IMR-90 (cell line): ENCODE measurements at regions not wholly inside any gene's neighbourhood (a gene's known extent, or its start where the extent isn't known, plus 50 kb on each side); places are given as distances from the start of the nearest gene placed in this dataset.

Source experiments
- ATAC-seq: fragments of 200-7000 bp; cut with Tn5 transposase; 2 replicates; pipeline ENCODE4 v1.9.1; 2020; ENCODE audit warnings: low read depth, mild to moderate bottlenecking, moderate library complexity
- BruUV-seq: library from RNA; stranded (reverse); fragments of 400-500 nt; replicated peaks from 2 replicates; lab custom pipeline; 2021; lab: Mats Ljungman, UMichigan
- CTCF ChIA-PET: fragments of 300-600 bp; formaldehyde crosslinking; extraction: SDS; loops from one replicate; lab custom pipeline; 2021; ENCODE audit warnings: antibody characterized with exemption; lab: Yijun Ruan, JAX
- POLR2A ChIA-PET: fragments of 300-600 bp; sonication (Branson Sonifier 250); formaldehyde crosslinking; loops from one replicate; lab custom pipeline; 2022; ENCODE audit warnings: antibody characterized with exemption; ENCODE audit not compliant: unreplicated experiment; lab: Charles Lee
- DNase-seq: peaks from one replicate; pipeline ENCODE4 v3.0.0; 2013
- H2AFZ ChIP-seq: replicated peaks from 2 replicates; pipeline ENCODE3; 2013; ENCODE audit warnings: low read length, mild to moderate bottlenecking; ENCODE audit not compliant: poor library complexity
- H2AK5ac ChIP-seq: 2 replicates; pipeline ENCODE4 v1.6.1; 2013; ENCODE audit warnings: low read depth, low read length, inconsistent platforms
- H2AK9ac ChIP-seq: replicated peaks from 2 replicates; pipeline ENCODE3; 2013; ENCODE audit warnings: mild to moderate bottlenecking, low read depth, low read length, moderate library complexity; ENCODE audit not compliant: poor library complexity
- H2BK120ac ChIP-seq: 2 replicates; pipeline ENCODE4 v1.6.1; 2013; ENCODE audit warnings: low read depth, low read length, inconsistent platforms
- H2BK15ac ChIP-seq: 3 replicates; pipeline ENCODE4 v1.6.1; 2013; ENCODE audit warnings: low read depth, low read length, inconsistent platforms
- H2BK20ac ChIP-seq: 2 replicates; pipeline ENCODE4 v1.6.1; 2013; ENCODE audit warnings: low read depth, mild to moderate bottlenecking, inconsistent platforms, low read length, moderate library complexity
- H2BK5ac ChIP-seq: 2 replicates; pipeline ENCODE4 v1.6.1; 2013; ENCODE audit warnings: mild to moderate bottlenecking, low read depth, low read length, inconsistent platforms; ENCODE audit not compliant: poor library complexity, severe bottlenecking
- H3K14ac ChIP-seq: replicated peaks from 2 replicates; pipeline ENCODE4 v1.6.1; 2013; ENCODE audit warnings: low read depth, low read length, inconsistent platforms
- H3K18ac ChIP-seq: 2 replicates; pipeline ENCODE4 v1.6.1; 2013; ENCODE audit warnings: low read depth, low read length, control low read depth
- H3K23ac ChIP-seq: 2 replicates; pipeline ENCODE4 v1.6.1; 2013; ENCODE audit warnings: low read depth, low read length, inconsistent platforms
- H3K27ac ChIP-seq: 2 replicates; pipeline ENCODE4 v1.5.1; 2013; ENCODE audit warnings: mild to moderate bottlenecking, control low read depth, low read length; ENCODE audit not compliant: insufficient read depth
- H3K27me3 ChIP-seq: 2 replicates; pipeline ENCODE4 v1.6.1; 2013; ENCODE audit warnings: low read length; ENCODE audit not compliant: control insufficient read depth, insufficient read depth
- H3K36me3 ChIP-seq: 2 replicates; pipeline ENCODE4 v1.6.1; 2013; ENCODE audit warnings: low read length, mixed read lengths; ENCODE audit not compliant: control insufficient read depth, insufficient read depth
- H3K4ac ChIP-seq: 2 replicates; pipeline ENCODE4 v1.6.1; 2013; ENCODE audit warnings: low read depth, low read length, inconsistent platforms
- H3K4me1 ChIP-seq: 2 replicates; pipeline ENCODE4 v1.6.1; 2013; ENCODE audit warnings: low read length, mixed read lengths; ENCODE audit not compliant: control insufficient read depth, insufficient read depth
- H3K4me2 ChIP-seq: 2 replicates; pipeline ENCODE4 v1.6.1; 2013; ENCODE audit warnings: low read depth, mild to moderate bottlenecking, control low read depth, low read length, moderate library complexity
- H3K4me3 ChIP-seq: 2 replicates; pipeline ENCODE4 v1.5.1; 2013; ENCODE audit warnings: low read depth, mild to moderate bottlenecking, control low read depth, low read length, moderate library complexity; ENCODE audit not compliant: insufficient read depth
- H3K56ac ChIP-seq: 2 replicates; pipeline ENCODE4 v1.6.1; 2013; ENCODE audit warnings: low read length, inconsistent platforms; ENCODE audit not compliant: insufficient read depth; ENCODE audit errors: extremely low read depth
- H3K79me1 ChIP-seq, 2 experiments: 2 replicates each; pipeline ENCODE4 v1.6.1; 2013; ENCODE audit warnings: low read length in 2 of 2, inconsistent platforms in 1 of 2, low read depth in 1 of 2
- H3K9ac ChIP-seq: 2 replicates; pipeline ENCODE4 v1.6.1; 2013; ENCODE audit warnings: low read depth, low read length, control low read depth
- H3K9me1 ChIP-seq: 2 replicates; pipeline ENCODE4 v1.6.1; 2013; ENCODE audit warnings: low read length, inconsistent platforms; ENCODE audit not compliant: insufficient read depth
- H3K9me3 ChIP-seq: 2 replicates; pipeline ENCODE4 v1.6.1; 2013; ENCODE audit warnings: low read length; ENCODE audit not compliant: control insufficient read depth, insufficient read depth
- H4K20me1 ChIP-seq: 2 replicates; pipeline ENCODE4 v1.6.1; 2013; ENCODE audit warnings: low read length, inconsistent platforms; ENCODE audit not compliant: insufficient read depth
- H4K5ac ChIP-seq: 2 replicates; pipeline ENCODE4 v1.6.1; 2013; ENCODE audit warnings: mild to moderate bottlenecking, low read depth, low read length, control low read depth
- H4K8ac ChIP-seq, 2 experiments: 2 replicates each; pipeline ENCODE4 v1.6.1; 2013; ENCODE audit warnings: low read depth in 2 of 2, low read length in 2 of 2, control low read depth in 1 of 2, inconsistent platforms in 1 of 2
- H4K91ac ChIP-seq: 2 replicates; pipeline ENCODE4 v1.6.1; 2013; ENCODE audit warnings: low read depth, low read length, inconsistent platforms; ENCODE audit not compliant: insufficient read depth
- BHLHE40 ChIP-seq: fragments of 150-350 bp; IDR thresholded peaks from 2 replicates; pipeline ENCODE4 v1.6.1; 2016; ENCODE audit warnings: mild to moderate bottlenecking, low read depth, low read length
- CEBPB ChIP-seq: IDR thresholded peaks from 2 replicates; pipeline ENCODE4 v1.6.1; 2012; ENCODE audit warnings: low read depth, low read length, improper control_type of control experiment
- FOS ChIP-seq: fragments of 150-350 bp; IDR thresholded peaks from 2 replicates; pipeline ENCODE4 v1.6.1; 2016; ENCODE audit warnings: low read depth, low read length
- MAFK ChIP-seq: IDR thresholded peaks from 2 replicates; pipeline ENCODE4 v1.6.1; 2012; ENCODE audit warnings: low read depth, low read length, improper control_type of control experiment
- MAZ ChIP-seq: IDR thresholded peaks from 2 replicates; pipeline ENCODE4 v1.6.1; 2012; ENCODE audit warnings: low read depth, mild to moderate bottlenecking, low read length, improper control_type of control experiment, moderate library complexity, borderline replicate concordance
- MXI1 ChIP-seq: IDR thresholded peaks from 2 replicates; pipeline ENCODE4 v1.6.1; 2012; ENCODE audit warnings: low read depth, mild to moderate bottlenecking, low read length, moderate library complexity, borderline replicate concordance
- NFE2L2 ChIP-seq: fragments of 150-350 bp; IDR thresholded peaks from 2 replicates; pipeline ENCODE4 v1.6.1; 2016; ENCODE audit warnings: low read depth, mild to moderate bottlenecking, low read length
- POLR2A ChIP-seq: IDR thresholded peaks from 2 replicates; pipeline ENCODE4 v1.6.1; 2012; ENCODE audit warnings: mild to moderate bottlenecking, low read depth, low read length
- RAD21 ChIP-seq: IDR thresholded peaks from 2 replicates; pipeline ENCODE4 v1.6.1; 2012; ENCODE audit warnings: low read length, improper control_type of control experiment
- RFX5 ChIP-seq: IDR thresholded peaks from 2 replicates; pipeline ENCODE4 v1.8.0; 2012; ENCODE audit warnings: low read depth, mild to moderate bottlenecking, low read length, moderate library complexity
- SMC3 ChIP-seq: fragments of 150-350 bp; IDR thresholded peaks from 2 replicates; pipeline ENCODE4 v1.6.1; 2016; ENCODE audit warnings: low read depth, mild to moderate bottlenecking, antibody characterized with exemption, low read length, moderate library complexity
- WGBS, 2 experiments: methylation state at CpG; one replicate each; pipeline versions ENCODE4 v1.1.5 to v1.1.7; 2013; ENCODE audit warnings: missing lambda C conversion rate in 2 of 2; ENCODE audit not compliant: insufficient read length in 1 of 2; ENCODE audit errors: extremely low coverage in 2 of 2; 5-methylcytosine and 5-hydroxymethylcytosine counted together
- dilution Hi-C: fragments of 300-500 bp; cut with HindIII; formaldehyde crosslinking; loops from one replicate; pipeline ENCODE4 v1.14.3; 2018; ENCODE audit warnings: low sequenced_read_pairs; ENCODE audit not compliant: unreplicated experiment
- in situ Hi-C: fragments of 300-500 bp; cut with MboI; formaldehyde crosslinking; loops from 3 replicates; pipeline ENCODE4 v1.14.3; 2019; ENCODE audit warnings: low sequenced_read_pairs, inconsistent platforms, mixed read lengths
- intact Hi-C: fragments of 100-400 bp; cut with micrococcal nuclease; formaldehyde crosslinking; loops from 2 replicates; pipeline ENCODE4 v1.10.0; 2022
- TF ChIP-seq, protein P1 (sequence below): fragments of 150-350 bp; IDR thresholded peaks from 2 replicates; pipeline ENCODE4 v1.6.1; 2017; ENCODE audit warnings: mild to moderate bottlenecking, antibody characterized with exemption, low read length, low read depth
- TF ChIP-seq, protein P2 (sequence below): conservative IDR thresholded peaks from 2 replicates; pipeline ENCODE4 v1.5.1; 2012; ENCODE audit warnings: mild to moderate bottlenecking, low read depth, low read length, improper control_type of control experiment

GRCh38 chr2:198776616-198777406 is 680.9 kb downstream of the SATB2 start:
- ATAC-seq: no peak
- H3K18ac ChIP-seq: no peak overlapping the region

More at GRCh38 chr2:198776616-198777406, 680.9 kb downstream of the SATB2 start:
- no peaks in the 10 kb centered on the region for H3K9me3 ChIP-seq
- WGBS, 2 experiments: no CpG with 5 or more reads among the region's 6 CpGs
- no peak overlapping the region for H2AK9ac ChIP-seq
- no peak overlapping the region for H4K5ac ChIP-seq
- no peaks in the 10 kb centered on the region for H4K20me1 ChIP-seq
- H3K4me3 ChIP-seq: no peak overlapping the region
- no peak overlapping the region for H2AK5ac ChIP-seq
- no peak overlapping the region for H3K23ac ChIP-seq
- no peak for TF ChIP-seq NFE2L2
- no peak for TF ChIP-seq MXI1
- TF ChIP-seq SMC3: no peak
- TF ChIP-seq, protein P1, sequence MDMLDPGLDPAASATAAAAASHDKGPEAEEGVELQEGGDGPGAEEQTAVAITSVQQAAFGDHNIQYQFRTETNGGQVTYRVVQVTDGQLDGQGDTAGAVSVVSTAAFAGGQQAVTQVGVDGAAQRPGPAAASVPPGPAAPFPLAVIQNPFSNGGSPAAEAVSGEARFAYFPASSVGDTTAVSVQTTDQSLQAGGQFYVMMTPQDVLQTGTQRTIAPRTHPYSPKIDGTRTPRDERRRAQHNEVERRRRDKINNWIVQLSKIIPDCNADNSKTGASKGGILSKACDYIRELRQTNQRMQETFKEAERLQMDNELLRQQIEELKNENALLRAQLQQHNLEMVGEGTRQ: no peak
- no peak for TF ChIP-seq CEBPB
- TF ChIP-seq POLR2A: no peak
- TF ChIP-seq RAD21: no peak
- TF ChIP-seq RFX5: no peak
- TF ChIP-seq, protein P2, sequence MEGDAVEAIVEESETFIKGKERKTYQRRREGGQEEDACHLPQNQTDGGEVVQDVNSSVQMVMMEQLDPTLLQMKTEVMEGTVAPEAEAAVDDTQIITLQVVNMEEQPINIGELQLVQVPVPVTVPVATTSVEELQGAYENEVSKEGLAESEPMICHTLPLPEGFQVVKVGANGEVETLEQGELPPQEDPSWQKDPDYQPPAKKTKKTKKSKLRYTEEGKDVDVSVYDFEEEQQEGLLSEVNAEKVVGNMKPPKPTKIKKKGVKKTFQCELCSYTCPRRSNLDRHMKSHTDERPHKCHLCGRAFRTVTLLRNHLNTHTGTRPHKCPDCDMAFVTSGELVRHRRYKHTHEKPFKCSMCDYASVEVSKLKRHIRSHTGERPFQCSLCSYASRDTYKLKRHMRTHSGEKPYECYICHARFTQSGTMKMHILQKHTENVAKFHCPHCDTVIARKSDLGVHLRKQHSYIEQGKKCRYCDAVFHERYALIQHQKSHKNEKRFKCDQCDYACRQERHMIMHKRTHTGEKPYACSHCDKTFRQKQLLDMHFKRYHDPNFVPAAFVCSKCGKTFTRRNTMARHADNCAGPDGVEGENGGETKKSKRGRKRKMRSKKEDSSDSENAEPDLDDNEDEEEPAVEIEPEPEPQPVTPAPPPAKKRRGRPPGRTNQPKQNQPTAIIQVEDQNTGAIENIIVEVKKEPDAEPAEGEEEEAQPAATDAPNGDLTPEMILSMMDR: no peak
- no peak for TF ChIP-seq MAFK
- no peak for TF ChIP-seq FOS
- no peak for TF ChIP-seq BHLHE40
- TF ChIP-seq MAZ: no peak
- intact Hi-C loops (no loop called here), in situ Hi-C loops (no loop called here), dilution Hi-C loops (no loop called here)
- H4K91ac ChIP-seq: no peak overlapping the region
- H2BK15ac ChIP-seq: no peak overlapping the region
- no peak overlapping the region for H2BK20ac ChIP-seq
- H3K9ac ChIP-seq: no peak overlapping the region
- no peak overlapping the region for H3K56ac ChIP-seq
- no peak overlapping the region for H2BK120ac ChIP-seq
- H3K27ac ChIP-seq: no peak overlapping the region
- H3K36me3 ChIP-seq: no peaks in the 10 kb centered on the region
- no peaks in the 10 kb centered on the region for H3K4me1 ChIP-seq
- H3K4me2 ChIP-seq: no peak overlapping the region
- POLR2A ChIA-PET: no interaction called here
- no peak for DNase-seq
- H2BK5ac ChIP-seq: no peak overlapping the region
- CTCF ChIA-PET: no interaction called here
- H3K27me3 ChIP-seq: no peaks in the 10 kb centered on the region
- H3K4ac ChIP-seq: no peak overlapping the region
- no peak overlapping the region for H3K14ac ChIP-seq
- H3K79me1 ChIP-seq: no peaks in the 10 kb centered on the region
- BruUV-seq: no TSS peak
- no peak overlapping the region for H2AFZ ChIP-seq
- no peak overlapping the region for H4K8ac ChIP-seq
- H3K9me1 ChIP-seq: no peaks in the 10 kb centered on the region
